ENCODE measurements at regions not wholly inside any gene's neighbourhood (a gene's known extent, or its start where the extent isn't known, plus 50 kb on each side); places are given as distances from the start of the nearest gene placed in this dataset.

DNA sequence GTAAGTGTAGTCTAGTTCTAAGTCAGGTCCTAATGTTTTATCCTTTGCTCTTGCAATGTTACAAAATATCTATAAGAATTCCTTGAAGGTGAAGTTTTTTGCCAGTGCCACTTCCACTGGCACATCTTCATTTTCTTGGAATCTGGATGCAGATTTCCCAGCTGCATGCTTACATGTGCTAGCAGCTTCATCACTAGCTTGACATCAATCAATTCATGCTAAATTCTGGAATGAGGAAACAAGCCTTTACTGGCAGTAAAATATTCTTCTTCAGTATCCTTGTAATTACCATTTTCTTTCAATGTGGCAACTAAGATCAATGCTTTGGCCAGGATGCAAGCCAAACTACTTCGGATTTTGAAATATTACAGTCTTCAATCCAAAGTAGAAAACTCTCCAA is 200.6 kb upstream of the SIX2 start:
- TF ChIP-seq, protein P1, sequence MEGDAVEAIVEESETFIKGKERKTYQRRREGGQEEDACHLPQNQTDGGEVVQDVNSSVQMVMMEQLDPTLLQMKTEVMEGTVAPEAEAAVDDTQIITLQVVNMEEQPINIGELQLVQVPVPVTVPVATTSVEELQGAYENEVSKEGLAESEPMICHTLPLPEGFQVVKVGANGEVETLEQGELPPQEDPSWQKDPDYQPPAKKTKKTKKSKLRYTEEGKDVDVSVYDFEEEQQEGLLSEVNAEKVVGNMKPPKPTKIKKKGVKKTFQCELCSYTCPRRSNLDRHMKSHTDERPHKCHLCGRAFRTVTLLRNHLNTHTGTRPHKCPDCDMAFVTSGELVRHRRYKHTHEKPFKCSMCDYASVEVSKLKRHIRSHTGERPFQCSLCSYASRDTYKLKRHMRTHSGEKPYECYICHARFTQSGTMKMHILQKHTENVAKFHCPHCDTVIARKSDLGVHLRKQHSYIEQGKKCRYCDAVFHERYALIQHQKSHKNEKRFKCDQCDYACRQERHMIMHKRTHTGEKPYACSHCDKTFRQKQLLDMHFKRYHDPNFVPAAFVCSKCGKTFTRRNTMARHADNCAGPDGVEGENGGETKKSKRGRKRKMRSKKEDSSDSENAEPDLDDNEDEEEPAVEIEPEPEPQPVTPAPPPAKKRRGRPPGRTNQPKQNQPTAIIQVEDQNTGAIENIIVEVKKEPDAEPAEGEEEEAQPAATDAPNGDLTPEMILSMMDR (IDR thresholded peaks at IDR 0.05) = no peak
- no peak for TF ChIP-seq POLR2AphosphoS5 (IDR thresholded peaks at IDR 0.05)
- TF ChIP-seq POLR2A (IDR thresholded peaks at IDR 0.05) = no peak
- TF ChIP-seq EP300 (IDR thresholded peaks at IDR 0.05) = no peak

All from suprapubic skin (tissue), 4 donors.